Keratinocyte (primary cell): ENCODE measurements at regions not wholly inside any gene's neighbourhood (a gene's known extent, or its start where the extent isn't known, plus 50 kb on each side); places are given as distances from the start of the nearest gene placed in this dataset.

ENCODE experiments used
- DNase-seq: peaks from one replicate; pipeline ENCODE4 v3.0.0-alpha.2; 2011; ENCODE audit warnings: low read depth, missing footprints, low spot score
- FAIRE-seq: peaks from 2 replicates; lab custom pipeline; 2011; peaks lifted over from hg19 to GRCh38; lab: Jason Lieb, UNC
- H2AFZ ChIP-seq: 2 replicates; pipeline ENCODE4 v1.6.0; 2012; ENCODE audit warnings: low read length, control low read depth, inconsistent platforms; ENCODE audit not compliant: control insufficient read depth
- H3K27ac ChIP-seq: 2 replicates; pipeline ENCODE4 v1.5.1; 2011; ENCODE audit warnings: low read length; ENCODE audit not compliant: control insufficient read depth, insufficient read depth
- H3K27me3 ChIP-seq: 3 replicates; pipeline ENCODE4 v1.6.0; 2011; ENCODE audit warnings: low read length; ENCODE audit not compliant: control insufficient read depth, insufficient read depth; ENCODE audit errors: extremely low read depth
- H3K36me3 ChIP-seq, 2 experiments: 2 replicates in 1 of 2; 3 replicates in 1 of 2; pipeline ENCODE4 v1.5.1; 2011; ENCODE audit warnings: low read length in 2 of 2, mild to moderate bottlenecking in 1 of 2; ENCODE audit not compliant: control insufficient read depth in 2 of 2, insufficient read depth in 2 of 2; ENCODE audit errors: extremely low read depth in 1 of 2
- H3K4me1 ChIP-seq: 3 replicates; pipeline ENCODE4 v1.5.1; 2011; ENCODE audit warnings: low read length; ENCODE audit not compliant: control insufficient read depth, insufficient read depth; ENCODE audit errors: extremely low read depth
- H3K4me2 ChIP-seq: 3 replicates; pipeline ENCODE4 v1.6.0; 2011; ENCODE audit warnings: low read depth, low read length; ENCODE audit not compliant: control insufficient read depth, insufficient read depth; ENCODE audit errors: extremely low read depth
- H3K4me3 ChIP-seq, 3 experiments: fragments of 200-600 bp in 1 of 3; sonication (generic) in 1 of 3; 2 replicates in 2 of 3; 3 replicates in 1 of 3; pipeline ENCODE4 v1.5.1; 2011 to 2016; ENCODE audit warnings: low read length in 3 of 3, mild to moderate bottlenecking in 3 of 3, control low read depth in 2 of 3, inconsistent platforms in 1 of 3, low read depth in 1 of 3, mixed read lengths in 1 of 3, mixed run types in 1 of 3, moderate library complexity in 1 of 3; ENCODE audit not compliant: control insufficient read depth in 2 of 3, insufficient read depth in 2 of 3; ENCODE audit errors: extremely low read depth in 1 of 3
- H3K79me2 ChIP-seq: 2 replicates; pipeline ENCODE4 v1.6.0; 2012; ENCODE audit warnings: low read length; ENCODE audit not compliant: control insufficient read depth, insufficient read depth
- H3K9ac ChIP-seq: 3 replicates; pipeline ENCODE4 v1.6.0; 2011; ENCODE audit warnings: low read length; ENCODE audit not compliant: control insufficient read depth, insufficient read depth; ENCODE audit errors: extremely low read depth
- H3K9me1 ChIP-seq: 3 replicates; pipeline ENCODE4 v1.6.0; 2011; ENCODE audit warnings: low read length; ENCODE audit not compliant: control insufficient read depth, insufficient read depth; ENCODE audit errors: extremely low read depth
- H3K9me3 ChIP-seq: 2 replicates; pipeline ENCODE4 v1.5.1; 2012; ENCODE audit warnings: low read depth, low read length; ENCODE audit not compliant: control insufficient read depth
- H4K20me1 ChIP-seq: 3 replicates; pipeline ENCODE4 v1.6.0; 2011; ENCODE audit warnings: low read length; ENCODE audit not compliant: control insufficient read depth, insufficient read depth; ENCODE audit errors: extremely low read depth
- EZH2 ChIP-seq: IDR thresholded peaks from one replicate; pipeline ENCODE4 v1.6.1; 2012; ENCODE audit warnings: inconsistent platforms, mild to moderate bottlenecking, low read length, moderate library complexity
- dilution Hi-C: fragments of 300-500 bp; cut with MboI; formaldehyde crosslinking; loops from one replicate; pipeline ENCODE4 v1.7.0; 2020; ENCODE audit warnings: low sequenced_read_pairs; ENCODE audit not compliant: extremely low pct_ligation_motif_present
- TF ChIP-seq, protein P1 (sequence below), 3 experiments: IDR thresholded peaks in 1 of 3; conservative IDR thresholded peaks in 1 of 3; optimal IDR thresholded peaks in 1 of 3; 2 replicates in 2 of 3; 3 replicates in 1 of 3; pipeline versions ENCODE3 to v1.5.1; 2011; ENCODE audit warnings: low read length in 3 of 3, mild to moderate bottlenecking in 3 of 3, moderate library complexity in 2 of 3, control low read depth in 1 of 3, inconsistent platforms in 1 of 3; ENCODE audit not compliant: insufficient read depth in 2 of 3; ENCODE audit errors: extremely low read depth in 1 of 3

DNA sequence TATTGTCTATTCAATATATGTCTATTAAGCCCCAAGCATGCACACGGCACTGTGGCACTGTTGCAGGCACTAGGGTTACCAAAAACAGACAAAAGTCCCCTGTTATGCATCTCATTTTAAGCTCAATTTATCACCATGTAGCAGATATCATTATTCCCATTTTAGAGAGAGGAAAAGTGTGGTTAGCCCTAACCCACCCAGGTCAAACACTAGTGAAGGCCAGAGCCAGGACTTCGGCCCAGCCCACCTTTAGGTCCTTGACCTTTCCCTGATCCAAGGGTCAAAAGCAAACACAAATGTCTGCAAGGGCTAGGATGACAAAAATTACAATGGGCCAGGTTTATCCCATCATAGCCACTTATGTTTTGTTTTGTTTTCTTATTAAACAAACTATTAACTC lies 130.3 kb upstream of the NUDT7 start:
- no peak overlapping the region for H2AFZ ChIP-seq
- H3K27ac ChIP-seq, result no peak overlapping the region
- no peaks in the 10 kb centered on the region for H3K27me3 ChIP-seq
- H3K79me2 ChIP-seq, result no peaks in the 10 kb centered on the region
- no peak overlapping the region for H3K4me3 ChIP-seq
- no peak for DNase-seq
- TF ChIP-seq, protein P1, sequence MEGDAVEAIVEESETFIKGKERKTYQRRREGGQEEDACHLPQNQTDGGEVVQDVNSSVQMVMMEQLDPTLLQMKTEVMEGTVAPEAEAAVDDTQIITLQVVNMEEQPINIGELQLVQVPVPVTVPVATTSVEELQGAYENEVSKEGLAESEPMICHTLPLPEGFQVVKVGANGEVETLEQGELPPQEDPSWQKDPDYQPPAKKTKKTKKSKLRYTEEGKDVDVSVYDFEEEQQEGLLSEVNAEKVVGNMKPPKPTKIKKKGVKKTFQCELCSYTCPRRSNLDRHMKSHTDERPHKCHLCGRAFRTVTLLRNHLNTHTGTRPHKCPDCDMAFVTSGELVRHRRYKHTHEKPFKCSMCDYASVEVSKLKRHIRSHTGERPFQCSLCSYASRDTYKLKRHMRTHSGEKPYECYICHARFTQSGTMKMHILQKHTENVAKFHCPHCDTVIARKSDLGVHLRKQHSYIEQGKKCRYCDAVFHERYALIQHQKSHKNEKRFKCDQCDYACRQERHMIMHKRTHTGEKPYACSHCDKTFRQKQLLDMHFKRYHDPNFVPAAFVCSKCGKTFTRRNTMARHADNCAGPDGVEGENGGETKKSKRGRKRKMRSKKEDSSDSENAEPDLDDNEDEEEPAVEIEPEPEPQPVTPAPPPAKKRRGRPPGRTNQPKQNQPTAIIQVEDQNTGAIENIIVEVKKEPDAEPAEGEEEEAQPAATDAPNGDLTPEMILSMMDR (optimal IDR thresholded peaks at IDR 0.05 in 1 of 3, IDR thresholded peaks at IDR 0.05 in 1 of 3, conservative IDR thresholded peaks at IDR 0.05 in 1 of 3; ENCODE audit: extremely low read depth in 1 of 3, insufficient read depth in 2 of 3, low read length in 3 of 3), result no peak
- no peak for TF ChIP-seq EZH2
- no peak overlapping the region for H3K4me2 ChIP-seq
- H3K9me3 ChIP-seq, result no peaks in the 10 kb centered on the region
- no peaks in the 10 kb centered on the region for H3K36me3 ChIP-seq
- no peaks in the 10 kb centered on the region for H3K4me1 ChIP-seq
- H3K9me1 ChIP-seq, result no peaks in the 10 kb centered on the region
- FAIRE-seq, result no peak
- H4K20me1 ChIP-seq, result no peaks in the 10 kb centered on the region
- no peak overlapping the region for H3K9ac ChIP-seq
- dilution Hi-C loops, result loop anchor here (25.0 kb wide), 1 partner anchor 355 kb away; no protein-coding TSS in a partner anchor

DNA sequence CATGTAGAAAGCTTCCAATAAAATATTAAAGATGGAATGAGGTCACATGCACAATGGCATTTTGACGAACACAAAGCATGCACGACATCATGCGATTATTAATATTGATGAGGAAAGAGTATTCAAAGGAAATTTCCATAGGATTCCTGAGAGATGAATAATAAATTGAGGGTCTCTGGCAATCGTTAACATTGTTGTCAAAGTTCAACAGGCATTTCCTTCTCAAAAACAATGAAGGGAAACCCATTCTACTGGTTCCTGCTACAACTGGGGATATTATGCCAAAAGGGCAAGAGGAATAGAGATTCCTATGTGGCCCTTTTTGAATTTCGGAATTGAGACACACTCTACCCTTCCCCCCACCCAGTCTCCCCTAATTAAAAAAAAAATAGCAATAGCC lies 128.3 kb upstream of the NUDT7 start:
- H3K4me2 ChIP-seq, result no peak overlapping the region
- FAIRE-seq, result no peak
- H3K9ac ChIP-seq, result no peak overlapping the region
- H3K9me1 ChIP-seq, result no peaks in the 10 kb centered on the region
- no peak overlapping the region for H3K4me3 ChIP-seq
- H3K27ac ChIP-seq, result no peak overlapping the region
- dilution Hi-C loops, result loop anchor here (25.0 kb wide), 1 partner anchor 357 kb away; no protein-coding TSS in a partner anchor
- no peaks in the 10 kb centered on the region for H3K79me2 ChIP-seq
- H3K9me3 ChIP-seq, result no peaks in the 10 kb centered on the region
- no peaks in the 10 kb centered on the region for H3K36me3 ChIP-seq
- DNase-seq, result no peak
- H4K20me1 ChIP-seq, result no peaks in the 10 kb centered on the region
- no peak overlapping the region for H2AFZ ChIP-seq
- H3K27me3 ChIP-seq, result no peaks in the 10 kb centered on the region
- no peak for TF ChIP-seq EZH2
- TF ChIP-seq, protein P1 (optimal IDR thresholded peaks at IDR 0.05 in 1 of 3, IDR thresholded peaks at IDR 0.05 in 1 of 3, conservative IDR thresholded peaks at IDR 0.05 in 1 of 3; ENCODE audit: extremely low read depth in 1 of 3, insufficient read depth in 2 of 3, low read length in 3 of 3), result no peak
- H3K4me1 ChIP-seq, result no peaks in the 10 kb centered on the region
